Stromal cell of bone marrow (primary cell): ENCODE measurements at regions not wholly inside any gene's neighbourhood (a gene's known extent, or its start where the extent isn't known, plus 50 kb on each side); places are given as distances from the start of the nearest gene placed in this dataset.

Experiments
- DNase-seq: peaks from one replicate; pipeline ENCODE4 v3.0.0-alpha.2; 2012; ENCODE audit warnings: low read depth

DNA sequence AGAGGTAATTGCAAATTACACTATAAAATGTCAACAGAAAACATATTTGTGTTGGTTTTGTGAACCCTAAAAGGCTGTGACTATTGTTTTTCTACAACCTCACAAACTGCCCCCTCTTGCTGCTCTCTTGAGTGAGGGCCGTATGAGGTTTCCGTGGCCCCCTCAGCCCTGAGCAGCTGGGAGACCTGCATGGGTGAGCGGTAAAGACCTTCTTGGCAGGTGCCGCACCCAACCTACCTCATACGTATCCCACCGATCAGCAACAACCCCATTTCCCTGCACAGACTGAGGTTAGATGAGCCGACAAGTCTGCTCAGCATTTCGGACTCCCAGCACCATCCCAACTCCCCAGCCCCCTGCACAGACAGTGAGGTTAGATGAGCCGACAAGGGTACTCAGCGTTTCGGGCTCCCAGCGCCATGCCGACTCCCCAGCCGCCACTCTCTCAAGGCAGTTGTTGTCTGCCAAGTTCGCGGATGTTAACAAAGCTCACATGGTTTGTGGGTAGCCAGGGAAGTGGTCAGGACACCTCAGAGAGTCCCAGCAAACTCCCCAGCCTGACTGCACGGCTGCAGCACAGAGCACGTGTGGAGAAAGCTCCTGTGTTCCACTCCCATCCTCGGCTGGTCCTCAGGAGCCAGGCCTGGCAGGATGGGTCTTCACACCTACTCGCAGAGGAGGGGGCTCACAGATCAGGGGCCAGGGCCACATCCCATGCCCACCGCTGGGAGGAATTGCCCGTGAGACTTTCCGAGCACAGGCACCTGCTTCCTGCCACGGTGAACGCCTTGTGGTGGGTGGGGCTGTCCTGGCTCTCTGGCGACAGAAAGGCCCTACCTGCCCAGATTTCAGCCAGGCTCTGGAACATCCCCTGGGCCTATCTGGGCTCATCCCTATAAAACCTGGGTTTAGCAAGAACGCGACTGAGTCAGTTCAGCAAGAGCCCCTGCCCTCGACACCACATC, 502.9 kb downstream of the BRD1 start:
- DNase-seq: no peak

- DNase-seq: no peak
Observed at GRCh38 chr22:49323751-49324415, 503.8 kb downstream of the BRD1 start.

DNA sequence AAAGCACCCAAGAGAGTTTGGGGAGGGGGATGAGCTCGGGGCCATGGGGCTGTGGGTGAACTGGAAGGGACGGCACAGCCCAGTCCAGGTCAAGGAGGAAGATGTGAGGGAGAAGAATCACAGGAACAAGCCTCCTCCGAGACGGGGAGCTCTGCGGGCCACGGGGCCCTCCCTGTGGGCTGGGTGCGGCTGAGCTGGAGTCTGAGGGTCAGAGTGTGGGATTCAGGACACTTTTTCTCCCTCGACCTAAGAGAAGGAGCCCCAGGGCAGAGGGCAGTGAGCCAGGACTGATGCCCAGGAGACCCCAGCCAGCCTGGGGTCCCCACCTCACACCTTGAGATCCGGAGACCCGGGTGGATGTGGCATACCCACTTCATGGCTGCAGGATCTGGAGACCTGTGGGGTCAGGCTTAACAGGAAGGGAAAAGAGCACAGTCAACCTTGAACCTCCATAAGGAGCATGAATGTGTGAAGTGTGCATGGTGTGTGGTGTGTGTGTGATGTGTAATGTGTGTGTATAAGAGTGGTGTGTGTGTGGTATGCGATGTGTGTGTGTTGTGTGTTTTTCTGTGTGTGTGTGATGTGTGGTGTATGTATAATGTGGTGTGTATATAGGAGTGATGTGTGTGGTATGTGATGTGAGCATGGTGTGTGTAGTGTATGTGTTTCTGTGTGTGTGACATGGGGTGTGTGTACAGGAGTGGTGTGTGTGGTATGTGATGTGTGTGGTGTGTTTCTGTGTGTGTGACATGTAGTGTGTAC, 504.6 kb downstream of the BRD1 start:
- no peak for DNase-seq

- DNase-seq: no peak
Observed at GRCh38 chr22:49322231-49322630, 505.4 kb downstream of the BRD1 start.

- DNase-seq: no peak
Observed at GRCh38 chr22:49321477-49322055, 506.1 kb downstream of the BRD1 start.

DNA sequence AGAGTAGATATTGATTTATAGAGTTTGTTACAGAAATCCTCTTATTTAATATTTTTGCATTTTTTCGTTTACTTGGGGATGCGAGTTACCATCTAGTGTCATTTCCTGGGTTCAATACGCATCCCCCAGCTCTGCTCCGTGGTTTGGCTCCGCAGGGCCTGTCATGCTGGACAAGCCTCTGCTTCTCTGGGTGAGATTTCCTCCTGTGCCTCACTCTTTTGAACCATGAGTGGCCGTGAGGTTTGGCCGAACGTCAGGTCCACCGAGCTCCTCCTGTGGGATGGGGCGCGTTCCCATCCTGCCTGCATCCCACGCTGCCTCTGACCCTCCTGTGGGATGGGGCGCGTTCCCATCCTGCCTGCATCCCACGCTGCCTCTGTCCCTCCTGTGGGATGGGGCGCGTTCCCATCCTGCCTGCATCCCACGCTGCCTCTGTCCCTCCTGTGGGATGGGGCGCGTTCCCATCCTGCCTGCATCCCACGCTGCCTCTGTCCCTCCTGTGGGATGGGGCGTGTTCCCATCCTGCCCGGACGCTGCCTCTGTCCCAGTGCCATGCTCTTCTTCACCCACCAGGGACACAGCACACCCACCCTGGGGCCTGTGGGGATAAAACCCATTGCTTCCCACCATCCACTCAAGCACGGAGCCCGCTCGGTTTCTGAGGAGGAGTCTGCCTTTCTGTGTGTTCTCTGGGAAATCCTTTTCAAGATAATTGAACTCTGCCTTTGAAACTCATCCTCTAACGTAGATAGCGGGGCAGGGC, 506.8 kb downstream of the BRD1 start:
- no peak for DNase-seq

DNA sequence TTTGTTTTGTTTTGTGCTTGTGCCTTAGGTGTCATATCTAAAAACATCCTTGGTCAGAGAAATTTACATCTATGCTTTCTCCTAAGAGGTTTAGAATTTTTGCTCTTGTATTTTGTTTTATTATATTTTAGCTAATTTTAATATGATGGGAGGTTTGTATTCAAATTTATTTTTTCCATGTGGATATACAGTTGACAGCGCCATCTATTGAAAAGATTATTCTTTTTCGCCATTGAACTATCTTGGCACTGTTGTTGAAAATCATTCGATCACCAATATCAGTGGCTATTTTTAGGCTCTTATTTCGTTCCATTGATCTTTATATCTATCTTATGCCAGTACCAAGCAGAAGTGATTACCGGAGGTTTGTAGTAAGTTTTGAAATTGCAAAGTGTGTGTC, 510.3 kb downstream of the BRD1 start:
- no peak for DNase-seq

GRCh38 chr22:49312601-49313000, 515.1 kb downstream of the BRD1 start:
- no peak for DNase-seq

DNA sequence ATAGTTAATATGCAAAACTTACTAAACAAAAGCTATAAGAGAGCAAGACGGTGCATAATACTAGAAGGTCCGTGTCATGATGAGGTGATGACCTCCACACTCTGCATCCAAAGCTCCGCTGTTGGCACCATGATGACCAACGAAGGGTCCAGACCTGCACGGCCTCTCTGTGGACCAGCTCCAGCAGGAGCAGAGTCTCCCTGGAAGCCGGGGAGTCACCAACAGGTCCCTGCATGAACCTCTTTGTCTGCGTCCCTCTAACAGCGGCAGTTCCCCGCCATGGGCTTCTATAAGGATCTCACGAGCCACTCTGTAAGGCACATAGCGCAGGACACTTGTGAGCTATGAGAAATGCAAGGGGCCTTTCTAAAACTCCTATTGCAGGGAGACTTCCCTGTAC, 517.3 kb downstream of the BRD1 start:
- no peak for DNase-seq

- no peak for DNase-seq
Observed at GRCh38 chr22:49308300-49308699, 519.4 kb downstream of the BRD1 start.

DNA sequence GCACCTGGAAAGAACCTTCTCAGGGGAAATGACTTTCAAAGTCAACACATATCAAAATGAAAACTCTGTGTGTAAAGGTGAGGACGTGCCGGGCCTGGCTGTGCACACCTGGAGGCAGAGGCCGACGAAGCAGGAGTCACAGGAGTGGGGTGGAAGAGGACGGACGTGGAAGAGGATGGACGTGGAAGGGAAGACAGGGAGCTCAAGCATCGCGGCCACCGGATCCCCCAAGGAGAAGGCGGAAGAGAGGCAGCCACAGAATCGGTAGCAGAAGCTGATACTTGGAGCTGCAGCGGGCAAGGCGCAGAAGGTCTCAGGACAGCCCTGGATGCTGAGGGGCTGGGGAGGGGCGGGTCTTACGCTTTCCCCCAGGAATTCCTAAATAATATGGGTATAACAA, 519.8 kb downstream of the BRD1 start:
- no peak for DNase-seq

GRCh38 chr22:49307481-49307830, 520.2 kb downstream of the BRD1 start:
- no peak for DNase-seq

GRCh38 chr22:49306632-49307480, 520.8 kb downstream of the BRD1 start:
- DNase-seq: no peak

DNA sequence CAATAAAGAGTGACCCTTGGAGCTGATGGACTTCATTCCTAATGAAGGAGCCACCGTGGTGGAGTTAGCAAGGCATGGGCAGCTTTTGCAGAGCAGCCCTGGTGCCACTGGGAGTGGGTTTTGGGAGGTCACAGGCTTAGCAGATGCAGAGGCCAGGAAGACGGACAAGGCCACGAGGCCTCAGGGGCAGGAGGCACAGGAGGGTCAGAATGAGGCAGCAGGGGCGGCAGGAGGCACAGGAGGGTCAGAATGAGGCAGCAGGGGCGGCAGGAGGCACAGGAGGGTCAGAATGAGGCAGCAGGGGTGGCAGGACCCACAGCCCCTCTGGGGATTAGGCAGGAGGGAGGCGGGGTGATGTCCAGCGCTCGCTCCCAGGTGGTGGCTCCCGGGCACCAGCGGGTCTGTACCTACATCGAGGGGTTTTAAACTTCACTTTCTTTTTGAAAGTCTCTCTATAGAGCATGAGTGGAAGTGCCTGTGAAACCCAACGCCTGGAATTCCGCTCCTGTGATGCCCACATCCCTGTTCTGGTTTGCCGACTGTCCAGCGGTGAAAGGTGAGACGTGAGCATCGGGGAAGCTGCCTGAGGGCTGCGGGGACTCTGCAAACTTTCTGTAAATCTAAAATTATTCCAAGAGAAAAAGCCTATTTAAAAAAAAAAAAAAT, 521.6 kb downstream of the BRD1 start:
- DNase-seq: no peak

GRCh38 chr22:49305214-49305965, 522.3 kb downstream of the BRD1 start:
- DNase-seq: no peak

DNA sequence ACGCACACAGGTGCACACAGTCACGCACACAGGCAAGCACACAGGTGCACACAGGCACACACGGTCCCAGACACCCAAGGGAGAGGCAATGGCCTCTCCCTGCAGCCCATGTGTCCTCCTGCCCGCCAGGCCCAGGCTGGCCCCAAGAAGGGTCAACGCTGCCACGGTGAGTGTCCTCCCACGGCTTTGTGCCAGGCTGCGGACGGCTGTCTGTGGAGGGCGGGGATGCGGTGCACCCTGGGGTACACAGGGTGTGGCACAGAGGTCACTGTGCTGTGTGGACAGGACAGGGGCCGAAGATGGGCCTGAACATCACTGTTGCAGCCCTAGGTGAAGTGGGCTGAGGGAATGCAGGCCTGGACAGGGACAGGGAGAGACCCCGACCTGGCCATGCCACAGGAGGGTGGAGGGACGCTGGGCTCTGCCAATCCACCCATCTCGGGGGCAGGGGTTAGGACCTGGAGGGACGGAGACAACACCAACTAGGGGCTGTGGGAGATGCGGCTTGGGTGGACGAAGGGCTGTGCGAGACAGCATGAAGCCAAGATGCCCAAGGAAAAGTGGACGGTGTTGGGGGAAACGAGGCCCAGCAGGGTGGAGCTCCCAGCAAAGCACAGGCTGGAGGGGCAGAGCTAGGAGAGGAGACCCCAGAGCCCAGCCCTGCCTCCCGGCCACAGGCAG, 523.8 kb downstream of the BRD1 start:
- DNase-seq: no peak

- no peak for DNase-seq
Observed at GRCh38 chr22:49303061-49303735, 524.5 kb downstream of the BRD1 start.

DNA sequence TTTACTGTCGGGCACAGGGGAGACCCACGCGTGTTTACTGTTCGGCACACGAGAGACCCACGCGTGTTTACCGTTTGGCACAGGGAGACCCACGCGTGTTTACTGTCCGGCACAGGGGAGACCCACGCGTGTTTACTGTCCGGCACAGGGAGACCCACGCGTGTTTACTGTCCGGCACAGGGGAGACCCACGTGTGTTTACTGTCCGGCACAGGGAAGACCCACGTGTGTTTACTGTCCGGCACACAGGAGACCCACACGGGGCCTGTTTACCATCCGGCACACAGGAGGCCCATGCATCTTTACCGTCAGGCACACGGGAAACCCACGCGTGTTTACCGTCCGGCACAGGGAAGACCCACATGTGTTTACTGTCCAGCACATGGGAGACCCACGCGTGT, 525.1 kb downstream of the BRD1 start:
- DNase-seq: no peak
